ENCODE measurements at regions not wholly inside any gene's neighbourhood (a gene's known extent, or its start where the extent isn't known, plus 50 kb on each side); places are given as distances from the start of the nearest gene placed in this dataset.
A peak's percentile ranks its signal among the peaks of the same experiment; 100 is the strongest.

DNA sequence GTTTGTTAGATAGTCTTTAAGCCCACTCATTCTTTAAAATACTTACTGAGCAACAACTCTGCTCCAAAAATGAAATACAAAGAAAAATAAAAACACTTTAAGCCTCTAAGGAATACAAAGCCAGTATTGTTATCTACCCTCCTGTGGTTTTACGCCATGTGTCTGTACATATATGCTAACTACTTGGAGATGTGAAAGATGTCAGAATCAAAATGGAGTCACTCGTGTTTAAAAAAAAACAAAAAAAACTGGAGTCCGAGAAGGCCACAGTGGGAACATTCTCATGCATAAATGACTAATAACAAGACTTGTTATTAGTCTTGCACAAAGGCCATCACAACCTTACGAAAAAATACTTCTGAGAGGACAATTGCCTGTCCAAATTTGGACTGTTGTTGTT lies 393.1 kb downstream of the TBC1D4 start:
- Histone ChIP-seq H3K23me2 (ENCODE audit: low read depth, low read length) (no peaks in the 10 kb centered on the region), H2BK5ac (ENCODE audit: low read depth, low read length) (no peak overlapping the region), H2AK5ac (ENCODE audit: low read depth, low read length) (no peak overlapping the region), H3K23ac (ENCODE audit: insufficient read length) (no peak overlapping the region), H2BK15ac (ENCODE audit: low read length) (no peak overlapping the region), H3K36me3 (ENCODE audit: control insufficient read depth in 2 of 4, insufficient read depth in 4 of 4, low read length in 3 of 4) (no peaks in the 10 kb centered on the region), H4K20me1 (replicated peaks in 1 of 2; ENCODE audit: control insufficient read depth in 1 of 2, insufficient read depth in 2 of 2, low read length in 2 of 2) (no peaks in the 10 kb centered on the region), H4K5ac (ENCODE audit: insufficient read length, low read depth, low read length) (no peak overlapping the region), H2AFZ (ENCODE audit: low read length) (no peak overlapping the region), H3K4me2 (ENCODE audit: insufficient read depth in 1 of 2, low read depth in 2 of 2, low read length in 2 of 2) (no peak overlapping the region), H3K14ac (ENCODE audit: insufficient read length) (no peak overlapping the region), H3K9me3 (ENCODE audit: insufficient read depth in 2 of 2, low read depth in 1 of 2, low read length in 1 of 2) (no peaks in the 10 kb centered on the region), H4K91ac (replicated peaks; ENCODE audit: insufficient read length, low read length) (no peak overlapping the region), H3K27ac (ENCODE audit: low read depth, low read length) (no peak overlapping the region), H3K56ac (replicated peaks; ENCODE audit: insufficient read length, low read depth, low read length) (peak overlapping the region; percentile 30), H3K4ac (replicated peaks; ENCODE audit: insufficient read length, low read depth, low read length) (no peak overlapping the region), H3K18ac (ENCODE audit: extremely low read depth, low read length) (no peak overlapping the region), H2BK12ac (ENCODE audit: low read depth, low read length) (no peak overlapping the region), H4K8ac (ENCODE audit: extremely low read depth, insufficient read depth, low read length) (no peak overlapping the region), H3K79me1 (ENCODE audit: low read depth, low read length) (no peaks in the 10 kb centered on the region), H3K79me2 (ENCODE audit: control insufficient read depth in 1 of 2, insufficient read depth in 2 of 2, low read length in 2 of 2) (no peaks in the 10 kb centered on the region), H3K9ac (replicated peaks in 1 of 4; ENCODE audit: extremely low read depth in 1 of 4, low read depth in 3 of 4, low read length in 3 of 4) (no peak overlapping the region), H2BK120ac (replicated peaks; ENCODE audit: low read depth, low read length) (no peak overlapping the region), H3K4me1 (replicated peaks in 1 of 4; ENCODE audit: control insufficient read depth in 3 of 4, insufficient read depth in 4 of 4, low read length in 3 of 4) (no peaks in the 10 kb centered on the region), H3K27me3 (replicated peaks in 1 of 4; ENCODE audit: control insufficient read depth in 3 of 4, extremely low read depth in 1 of 4, insufficient read depth in 3 of 4, low read length in 3 of 4) (no peaks in the 10 kb centered on the region), H2BK20ac (ENCODE audit: low read length) (no peak overlapping the region), H3K4me3 (ENCODE audit: extremely low read depth in 1 of 4, insufficient read depth in 2 of 4, low read depth in 3 of 4, low read length in 4 of 4) (no peak overlapping the region)
- POLR2A ChIA-PET (ENCODE audit: partially characterized antibody) = no interaction called here
- CTCF ChIA-PET (ENCODE audit: partially characterized antibody) = no interaction called here
- no peak for FAIRE-seq
- DNase-seq (ENCODE audit: low read depth in 1 of 2, low spot score in 2 of 2) = no peak
- WGBS, 2 experiments (ENCODE audit: extremely low coverage in 1 of 2, insufficient coverage in 1 of 2, insufficient read length in 1 of 2, insufficient replicate concordance in 2 of 2, low coverage in 1 of 2, low lambda C conversion rate in 2 of 2, missing lambda C conversion rate in 1 of 2) = 89% methylated on average over 4 of the region's 4 CpGs; no CpG with 5 or more reads in 1 of the 2 experiments
- TF ChIP-seq SIX5 (IDR thresholded peaks at IDR 0.05; ENCODE audit: low read depth, low read length) = no peak
